ENCODE measurements at regions not wholly inside any gene's neighbourhood (a gene's known extent, or its start where the extent isn't known, plus 50 kb on each side); places are given as distances from the start of the nearest gene placed in this dataset.

- TF ChIP-seq CTCF (IDR thresholded peaks at IDR 0.05; ENCODE audit: low read depth, low read length, missing control alignments) = no peak
These were observed 388.2 kb upstream of the AKR1E2 start for GRCh38 chr10:4437791-4438190.

GRCh38 chr10:4437061-4437460 is 388.9 kb upstream of the AKR1E2 start:
- TF ChIP-seq CTCF (IDR thresholded peaks at IDR 0.05; ENCODE audit: low read depth, low read length, missing control alignments) = no peak
- no peak for DNase-seq (ENCODE audit: extremely low read depth, low read depth)

More at GRCh38 chr10:4437791-4438190, 388.2 kb upstream of the AKR1E2 start:
- no peak for DNase-seq (ENCODE audit: extremely low read depth, low read depth)
- no peak overlapping the region for H3K4me3 ChIP-seq (replicated peaks; ENCODE audit: low read depth, low read length)

GRCh38 chr10:4436103-4436502 is 389.9 kb upstream of the AKR1E2 start:
- no peak for TF ChIP-seq CTCF (IDR thresholded peaks at IDR 0.05; ENCODE audit: low read depth, low read length, missing control alignments)
- no peak overlapping the region for H3K4me3 ChIP-seq (replicated peaks; ENCODE audit: low read depth, low read length)
- DNase-seq (ENCODE audit: extremely low read depth, low read depth) = no peak

More at GRCh38 chr10:4437061-4437460, 388.9 kb upstream of the AKR1E2 start:
- no peak overlapping the region for H3K4me3 ChIP-seq (replicated peaks; ENCODE audit: low read depth, low read length)

- no peak overlapping the region for H3K4me3 ChIP-seq (replicated peaks; ENCODE audit: low read depth, low read length)
- TF ChIP-seq CTCF (IDR thresholded peaks at IDR 0.05; ENCODE audit: low read depth, low read length, missing control alignments) = no peak
- DNase-seq (ENCODE audit: extremely low read depth, low read depth) = no peak
These were observed 391.4 kb upstream of the AKR1E2 start for GRCh38 chr10:4434516-4435071.

GRCh38 chr10:4434105-4434504 is 391.9 kb upstream of the AKR1E2 start:
- DNase-seq (ENCODE audit: extremely low read depth, low read depth) = no peak
- TF ChIP-seq CTCF (IDR thresholded peaks at IDR 0.05; ENCODE audit: low read depth, low read length, missing control alignments) = no peak
- H3K4me3 ChIP-seq (replicated peaks; ENCODE audit: low read depth, low read length) = no peak overlapping the region

- no peak for TF ChIP-seq CTCF (IDR thresholded peaks at IDR 0.05; ENCODE audit: low read depth, low read length, missing control alignments)
- DNase-seq (ENCODE audit: extremely low read depth, low read depth) = peak; percentile 26
- H3K4me3 ChIP-seq (replicated peaks; ENCODE audit: low read depth, low read length) = no peak overlapping the region
These were observed 394.7 kb upstream of the AKR1E2 start for GRCh38 chr10:4431114-4431863.
